ENCODE measurements at regions not wholly inside any gene's neighbourhood (a gene's known extent, or its start where the extent isn't known, plus 50 kb on each side); places are given as distances from the start of the nearest gene placed in this dataset.

- no peak overlapping the region for H3K27ac ChIP-seq
- TF ChIP-seq CTCF (conservative IDR thresholded peaks at IDR 0.05), result peak; percentile 50
These were observed 447.7 kb downstream of the RERGL start for GRCh38 chr12:17642340-17642650.

- H3K27ac ChIP-seq, result no peak overlapping the region
- TF ChIP-seq CTCF (conservative IDR thresholded peaks at IDR 0.05), result no peak
These were observed 449.4 kb downstream of the RERGL start for GRCh38 chr12:17640615-17641014.

GRCh38 chr12:17618831-17619230 lies 471.2 kb downstream of the RERGL start:
- no peak for TF ChIP-seq CTCF (conservative IDR thresholded peaks at IDR 0.05)

GRCh38 chr12:17609701-17610100 lies 480.3 kb downstream of the RERGL start:
- H3K27ac ChIP-seq, result no peak overlapping the region

More at GRCh38 chr12:17618831-17619230, 471.2 kb downstream of the RERGL start:
- H3K27ac ChIP-seq, result no peak overlapping the region

GRCh38 chr12:17609153-17609552 lies 480.8 kb downstream of the RERGL start:
- H3K27ac ChIP-seq, result no peak overlapping the region
- no peak for TF ChIP-seq CTCF (conservative IDR thresholded peaks at IDR 0.05)

More at GRCh38 chr12:17609701-17610100, 480.3 kb downstream of the RERGL start:
- TF ChIP-seq CTCF (conservative IDR thresholded peaks at IDR 0.05), result no peak

- no peak for TF ChIP-seq CTCF (conservative IDR thresholded peaks at IDR 0.05)
- no peak overlapping the region for H3K27ac ChIP-seq
These were observed 494.9 kb downstream of the RERGL start for GRCh38 chr12:17595111-17595510.

- TF ChIP-seq CTCF (conservative IDR thresholded peaks at IDR 0.05), result no peak
These were observed 496.1 kb downstream of the RERGL start for GRCh38 chr12:17593715-17594406.

More at GRCh38 chr12:17593715-17594406, 496.1 kb downstream of the RERGL start:
- H3K27ac ChIP-seq, result no peak overlapping the region

Data from VCaP (cell line).